HG03060 (cell line): ENCODE measurements at regions not wholly inside any gene's neighbourhood (a gene's known extent, or its start where the extent isn't known, plus 50 kb on each side); places are given as distances from the start of the nearest gene placed in this dataset.

Source experiments
- ATAC-seq: cut with Tn5 transposase; IDR thresholded peaks from one replicate; pipeline ENCODE4 v1.9.1; 2021; ENCODE audit warnings: low read depth, moderate number of reproducible peaks; ENCODE audit not compliant: unreplicated experiment

DNA sequence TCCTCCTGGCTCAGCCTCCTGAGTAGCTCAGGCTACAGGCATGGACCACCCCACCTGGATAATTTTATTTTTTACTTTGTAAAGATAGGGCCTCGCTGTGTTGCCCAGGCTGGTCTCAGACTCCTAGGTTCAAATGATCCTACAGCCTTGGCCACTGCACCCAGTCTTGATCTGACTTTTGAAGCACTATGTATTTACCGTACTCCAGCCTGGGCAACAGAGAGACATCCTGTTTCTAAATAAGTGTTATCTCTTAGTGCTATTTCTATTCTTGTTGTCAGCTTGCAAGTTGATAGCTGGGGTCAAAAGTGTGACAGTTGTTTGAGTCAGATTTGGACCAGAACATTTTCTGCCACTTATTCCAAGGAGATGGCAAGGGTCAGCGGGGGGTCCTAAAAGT is 486.4 kb downstream of the NPIPA7 start:
- ATAC-seq, result no peak

DNA sequence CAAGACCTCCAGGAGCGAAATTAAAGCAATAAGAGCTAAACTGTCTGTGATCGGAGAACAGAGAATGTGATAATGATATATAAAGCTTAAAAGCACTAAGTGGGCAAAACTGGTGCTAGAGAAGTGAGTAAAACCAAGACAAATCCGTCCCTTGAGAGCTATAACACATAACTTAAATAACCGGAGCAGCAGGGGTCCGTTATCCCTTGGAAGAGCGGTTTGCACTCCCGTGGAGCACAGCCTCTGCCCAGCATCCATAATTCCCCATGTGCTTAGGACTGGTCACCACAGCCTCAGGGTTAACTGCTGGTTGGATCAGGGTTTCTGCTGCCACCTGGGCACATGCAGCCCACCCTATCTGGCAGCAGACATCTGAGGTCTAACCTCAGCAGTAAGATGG is 489.0 kb downstream of the NPIPA7 start:
- no peak for ATAC-seq

DNA sequence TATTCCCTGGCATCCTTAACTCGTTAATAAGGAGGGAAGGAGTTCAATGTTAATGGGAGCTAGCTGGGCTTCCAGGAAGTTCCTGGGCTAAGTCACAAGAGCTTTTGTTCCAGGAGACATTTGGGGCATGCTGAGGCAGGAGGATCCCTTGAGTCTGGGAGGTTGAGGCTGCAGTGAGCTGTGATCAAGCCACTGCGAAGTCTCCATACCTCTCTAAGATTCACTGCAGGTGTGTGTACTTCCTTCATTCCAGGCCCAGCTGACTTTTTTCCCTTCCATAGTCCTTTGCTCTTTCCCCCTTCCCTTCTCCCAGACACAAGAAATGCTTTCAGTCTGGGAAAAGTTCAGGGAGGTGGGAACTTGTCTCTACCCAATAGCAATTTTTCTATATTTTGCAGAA is 489.8 kb downstream of the NPIPA7 start:
- no peak for ATAC-seq

DNA sequence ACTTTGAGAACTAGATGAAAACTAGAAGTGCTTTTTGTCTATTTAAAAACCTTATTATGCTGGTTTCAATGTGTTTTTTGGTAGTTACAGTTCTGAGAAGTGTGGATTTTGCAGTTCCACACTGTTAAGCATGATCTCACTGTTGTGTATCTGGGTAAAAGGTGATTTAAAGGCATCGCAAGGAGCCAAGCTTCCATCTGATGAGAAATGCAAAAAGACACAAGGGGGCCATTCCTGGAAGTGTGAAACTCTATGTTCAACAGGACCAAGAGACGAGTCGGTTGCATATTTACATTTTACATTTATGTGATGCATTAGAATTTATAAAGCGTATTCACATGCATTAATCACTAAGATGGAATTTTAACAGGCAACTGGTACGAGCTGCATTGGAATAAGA is 490.8 kb downstream of the NPIPA7 start:
- no peak for ATAC-seq

DNA sequence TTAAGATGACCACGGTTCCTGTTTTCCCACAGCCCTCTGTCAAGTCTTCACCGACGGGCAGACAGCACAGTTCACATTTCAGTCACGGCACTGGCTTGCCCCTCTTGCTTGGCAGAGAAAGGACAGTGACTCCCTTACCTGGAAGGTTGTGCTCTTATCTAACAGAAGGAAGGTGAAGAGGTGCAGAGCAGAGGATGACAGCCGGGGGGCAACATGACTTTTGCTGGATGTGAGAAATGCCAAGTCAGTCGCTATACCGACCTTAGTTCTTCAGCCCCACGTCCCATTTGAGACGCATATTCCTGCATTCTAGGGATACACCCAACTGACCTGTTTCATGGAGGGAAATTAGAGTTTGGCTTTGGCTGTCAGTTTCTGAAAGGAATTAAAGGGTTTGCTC is 492.3 kb downstream of the NPIPA7 start:
- ATAC-seq, result no peak

DNA sequence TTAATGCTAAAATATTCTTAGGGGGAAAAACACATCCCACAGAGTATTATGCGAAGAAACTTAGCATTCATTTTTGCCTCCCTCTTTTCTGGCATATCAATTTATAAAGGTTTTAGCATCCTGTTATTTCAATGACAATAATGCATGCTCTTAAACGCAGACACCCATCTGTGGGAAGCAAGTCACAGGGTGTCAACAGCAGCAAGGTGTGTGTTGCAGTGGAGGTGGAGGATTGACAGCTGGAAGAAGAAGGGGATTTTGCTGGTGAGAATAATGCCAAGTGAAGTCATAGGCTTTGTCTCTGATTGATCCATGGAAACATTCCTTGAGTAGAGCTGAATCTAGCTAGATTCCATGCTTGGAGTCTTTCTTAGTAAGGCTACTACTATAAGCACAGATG is 498.1 kb downstream of the NPIPA7 start:
- ATAC-seq, result no peak

DNA sequence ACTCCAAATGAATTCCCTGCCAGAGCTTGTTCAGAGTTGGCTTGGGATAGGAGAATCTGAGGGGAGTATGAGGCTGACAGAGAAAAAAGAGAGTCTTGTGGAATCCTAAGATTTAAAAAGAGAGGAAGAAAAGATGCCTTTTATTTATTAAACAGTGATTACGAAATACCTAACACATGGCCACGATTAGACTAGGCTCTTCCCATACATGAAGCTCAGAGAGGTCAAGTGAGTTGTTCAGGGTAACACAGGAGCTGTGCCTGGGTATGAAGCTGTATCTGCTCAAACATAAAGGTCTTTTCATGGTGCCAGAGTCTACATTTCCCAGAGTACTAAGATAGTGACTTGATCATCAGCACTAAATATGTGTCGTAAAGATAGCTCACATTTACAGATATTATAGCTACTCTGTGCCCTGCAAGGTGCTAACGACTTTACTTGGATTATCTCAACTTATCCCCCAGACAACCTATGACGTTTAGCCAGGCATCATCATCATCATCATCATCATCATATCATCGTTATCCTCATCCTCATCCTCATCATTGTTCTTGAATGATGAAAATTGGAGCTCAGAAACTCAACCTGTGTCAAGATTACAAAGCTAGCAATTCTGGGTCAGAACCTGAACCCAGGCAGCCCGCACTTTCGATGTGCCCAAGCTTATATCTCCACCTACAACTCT is 500.8 kb downstream of the NPIPA7 start:
- no peak for ATAC-seq

DNA sequence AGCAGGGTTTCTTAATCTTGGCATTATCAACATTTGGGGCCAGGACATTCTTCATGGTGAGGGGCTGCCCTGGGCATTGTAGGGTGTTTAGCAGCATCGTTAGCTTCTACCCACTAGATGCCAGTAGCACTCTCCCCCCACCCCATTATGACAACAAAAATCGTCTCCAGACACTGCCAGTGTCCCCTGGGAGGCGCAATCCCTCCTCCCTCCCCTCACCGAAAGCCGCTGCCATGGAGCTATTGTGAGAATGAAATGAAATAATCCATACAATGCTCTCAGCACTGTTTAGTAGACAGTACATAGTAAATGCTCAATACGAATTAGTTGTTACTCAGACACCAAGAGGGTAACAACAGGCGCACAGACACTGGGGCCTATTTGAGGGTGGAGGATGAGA is 502.9 kb downstream of the NPIPA7 start:
- ATAC-seq, result no peak

DNA sequence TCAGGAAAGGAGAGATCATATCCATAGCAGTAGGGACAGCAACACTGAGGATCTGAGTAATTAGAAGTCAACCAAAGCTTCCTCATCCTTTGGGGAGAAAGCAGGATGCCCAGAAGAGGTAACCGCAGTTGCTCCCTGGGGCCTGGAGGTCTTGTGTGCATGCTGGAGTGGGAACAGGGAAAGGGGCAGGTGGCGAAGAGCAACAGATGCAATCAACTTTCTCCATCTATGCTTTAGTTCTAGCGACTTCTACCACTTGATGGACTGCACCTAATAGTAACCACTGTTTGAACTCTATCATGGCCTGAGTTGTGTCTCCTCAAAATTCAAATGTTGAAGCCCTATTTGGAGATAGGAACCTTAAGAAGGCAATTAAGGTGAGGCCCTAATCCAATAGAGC is 503.8 kb downstream of the NPIPA7 start:
- ATAC-seq, result no peak

DNA sequence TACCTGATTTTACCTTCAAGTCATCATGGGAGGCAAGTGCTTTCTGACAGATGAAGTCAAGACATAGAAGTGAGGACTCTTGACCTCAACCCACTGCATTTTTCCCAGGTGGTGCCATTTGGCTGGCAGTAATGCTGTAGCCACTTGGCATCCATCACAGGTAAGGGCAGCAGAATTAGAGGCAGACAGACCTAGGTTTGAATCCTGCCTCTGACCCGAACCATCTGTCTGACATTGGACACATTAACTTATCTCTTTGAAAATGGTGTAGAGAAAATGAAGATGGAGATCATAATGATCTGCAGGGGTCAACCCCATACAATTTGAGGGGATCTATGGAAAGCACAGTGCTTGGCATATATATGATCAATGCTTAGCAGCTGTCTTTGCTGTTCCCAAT is 505.5 kb downstream of the NPIPA7 start:
- ATAC-seq, result no peak

DNA sequence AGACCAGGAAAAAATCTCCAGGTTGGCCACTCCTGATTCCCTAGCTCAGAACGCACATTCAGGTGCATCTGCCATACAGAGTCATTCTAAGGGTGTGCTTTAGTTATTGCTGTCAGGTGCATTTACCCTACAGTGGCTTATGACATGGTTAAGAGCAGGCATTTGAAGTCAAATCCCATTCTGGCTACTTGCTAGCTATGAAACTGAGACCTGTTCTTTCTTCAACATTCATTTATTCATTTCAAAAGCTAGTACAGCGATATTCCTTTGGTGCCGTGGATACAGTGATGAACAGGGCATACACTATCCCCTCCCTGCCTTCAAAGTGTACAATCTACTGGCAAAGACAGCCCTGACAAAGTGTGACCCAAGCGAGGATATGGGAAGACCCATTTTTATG is 508.3 kb downstream of the NPIPA7 start:
- no peak for ATAC-seq

DNA sequence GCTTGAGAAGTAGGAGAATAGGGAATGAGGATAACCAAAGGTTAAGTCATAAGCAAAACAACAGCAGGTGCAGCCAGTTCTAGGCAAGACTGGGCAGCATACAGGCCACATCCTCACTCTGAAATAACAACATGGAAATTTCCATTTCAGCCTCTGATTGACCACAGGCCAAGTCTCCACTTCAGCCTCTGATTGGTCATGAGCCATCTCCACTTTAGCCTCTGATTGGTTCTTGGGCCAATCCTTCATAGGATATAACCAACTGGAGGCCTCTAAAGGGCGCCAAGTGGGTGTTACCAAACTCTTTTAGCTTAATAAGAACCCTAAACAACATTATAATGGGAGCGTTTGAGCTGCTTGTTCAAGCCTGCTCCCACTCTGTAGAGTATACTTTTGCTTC is 512.0 kb downstream of the NPIPA7 start:
- no peak for ATAC-seq

DNA sequence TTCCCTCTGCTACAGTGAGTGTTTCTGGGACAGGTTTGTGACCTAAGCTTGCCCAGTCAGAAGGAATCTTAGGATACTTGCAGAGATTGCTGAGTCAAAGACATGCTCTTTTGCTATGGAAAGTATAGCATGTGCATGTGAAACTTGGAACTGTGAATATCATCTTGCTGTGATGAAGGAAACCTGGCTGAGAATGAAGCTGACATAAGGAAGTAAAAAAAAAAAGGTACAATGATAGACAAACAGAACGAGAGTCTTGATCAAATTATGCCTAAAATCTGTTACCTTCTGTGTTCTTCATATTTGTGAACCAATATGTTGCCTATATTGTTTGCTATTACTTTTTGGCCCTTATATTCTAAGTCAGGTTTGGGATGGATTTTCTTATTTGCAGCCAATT is 525.7 kb downstream of the NPIPA7 start:
- ATAC-seq, result no peak

DNA sequence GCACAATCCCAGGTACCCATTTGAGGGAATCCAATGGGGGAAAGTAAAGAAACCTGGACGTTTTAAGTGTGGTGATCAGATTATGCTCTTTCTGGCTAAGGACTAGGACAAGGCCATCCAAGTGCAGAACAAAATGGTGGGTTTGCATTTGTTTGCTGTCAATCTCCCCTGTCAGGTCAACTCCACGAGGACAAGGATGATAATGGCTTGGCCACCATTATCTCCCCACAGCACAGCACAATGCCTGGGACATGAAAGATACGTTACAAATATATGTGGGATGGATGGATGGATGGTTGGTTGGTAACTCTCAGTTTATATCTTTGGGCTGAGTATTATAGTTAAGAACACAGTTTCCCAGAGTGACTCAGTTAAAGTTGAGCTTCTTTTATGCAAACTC is 526.9 kb downstream of the NPIPA7 start:
- no peak for ATAC-seq

DNA sequence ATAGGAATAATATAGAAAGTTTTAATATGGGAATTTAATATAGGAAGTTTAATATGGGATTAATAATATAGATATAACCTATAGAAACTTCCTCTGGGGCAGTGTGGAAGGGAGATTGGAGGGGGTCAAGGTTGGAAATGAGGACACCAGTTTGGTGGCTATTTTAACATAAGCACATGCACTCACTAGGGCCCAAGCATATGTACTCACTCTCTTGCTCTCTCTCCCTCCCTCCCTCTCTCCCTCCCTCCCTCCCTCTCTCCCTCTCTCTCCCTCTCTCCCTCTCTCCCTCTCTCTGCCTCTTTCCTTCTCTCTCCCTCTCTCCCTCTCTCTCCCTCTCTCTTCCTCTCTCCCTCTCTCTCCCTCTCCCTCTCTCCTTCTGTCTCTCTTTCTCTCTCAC is 528.1 kb downstream of the NPIPA7 start:
- no peak for ATAC-seq

DNA sequence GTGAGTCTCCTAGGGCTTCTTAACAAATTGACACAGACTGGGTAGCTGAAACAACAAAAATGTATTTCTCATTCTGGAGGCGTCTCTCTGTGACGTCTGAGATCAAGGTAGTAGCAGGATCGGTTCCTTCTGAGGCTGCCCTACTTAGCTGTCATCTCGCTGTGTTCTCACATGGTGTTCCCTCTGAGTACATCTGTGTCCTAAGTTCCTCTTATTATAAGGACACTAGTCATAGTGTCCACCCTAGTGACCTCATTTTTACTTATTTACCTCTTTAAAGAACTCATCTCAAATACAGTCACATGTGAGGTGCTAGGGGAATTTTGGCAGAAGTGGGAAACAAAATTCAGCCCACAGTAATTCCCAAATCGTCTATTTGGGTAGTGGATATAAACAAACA is 529.1 kb downstream of the NPIPA7 start:
- ATAC-seq, result no peak

DNA sequence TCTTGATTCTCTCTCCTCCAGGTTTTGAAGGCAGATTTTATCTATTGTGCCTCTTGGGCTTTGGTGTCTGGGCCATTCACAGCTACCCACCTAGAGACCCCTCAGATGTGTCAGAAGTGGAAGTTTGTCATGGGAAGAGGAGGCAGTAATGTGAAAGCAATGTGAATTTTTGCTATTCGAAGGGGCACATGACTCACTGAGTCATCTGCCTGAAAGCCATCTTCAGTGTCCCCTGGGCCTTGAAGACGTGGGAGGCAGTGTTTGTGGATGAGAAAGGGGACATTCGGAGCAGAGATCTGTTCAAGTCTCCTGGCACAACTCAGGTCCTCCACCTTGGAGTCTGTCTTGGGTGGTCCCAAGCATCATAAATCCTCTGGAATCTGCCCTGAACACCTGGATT is 530.2 kb downstream of the NPIPA7 start:
- no peak for ATAC-seq

DNA sequence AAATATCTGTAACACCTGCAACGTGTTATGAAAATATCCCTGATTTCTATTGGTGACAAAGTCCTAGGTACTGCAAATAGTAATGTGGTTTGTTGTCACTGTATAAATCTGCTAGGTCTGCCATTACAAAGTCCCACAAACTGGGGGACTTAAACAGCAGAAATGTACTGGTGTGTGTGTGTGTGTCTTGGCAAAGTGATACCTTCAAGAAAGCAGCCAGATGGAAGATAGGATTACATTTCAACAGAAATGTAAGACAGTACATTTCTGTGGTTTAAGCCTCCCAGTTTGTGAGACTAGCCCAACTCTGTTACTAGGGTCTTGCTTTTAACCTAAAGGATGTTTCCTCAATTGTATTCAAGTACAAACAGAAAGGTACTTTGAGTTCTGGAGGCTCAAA is 531.7 kb downstream of the NPIPA7 start:
- ATAC-seq, result no peak

DNA sequence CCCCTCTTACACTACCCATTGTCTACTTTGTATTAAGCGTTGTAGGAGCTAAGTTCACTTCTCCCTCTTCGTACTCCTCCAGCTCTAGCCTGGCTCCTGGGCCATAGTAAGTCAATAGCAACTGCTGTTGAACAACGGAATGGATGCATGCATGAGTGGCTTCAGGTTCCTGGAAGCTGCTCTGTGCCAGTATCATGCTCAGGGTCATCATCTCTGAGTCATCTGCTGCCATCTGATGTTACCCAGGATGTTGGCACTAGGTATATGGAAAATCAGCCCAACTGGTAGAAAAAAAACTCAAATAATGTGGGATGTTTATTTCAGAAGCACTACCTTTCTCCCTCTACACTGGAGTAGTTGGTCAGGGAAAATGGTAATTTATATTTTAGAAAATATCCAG is 536.8 kb downstream of the NPIPA7 start:
- ATAC-seq, result no peak

DNA sequence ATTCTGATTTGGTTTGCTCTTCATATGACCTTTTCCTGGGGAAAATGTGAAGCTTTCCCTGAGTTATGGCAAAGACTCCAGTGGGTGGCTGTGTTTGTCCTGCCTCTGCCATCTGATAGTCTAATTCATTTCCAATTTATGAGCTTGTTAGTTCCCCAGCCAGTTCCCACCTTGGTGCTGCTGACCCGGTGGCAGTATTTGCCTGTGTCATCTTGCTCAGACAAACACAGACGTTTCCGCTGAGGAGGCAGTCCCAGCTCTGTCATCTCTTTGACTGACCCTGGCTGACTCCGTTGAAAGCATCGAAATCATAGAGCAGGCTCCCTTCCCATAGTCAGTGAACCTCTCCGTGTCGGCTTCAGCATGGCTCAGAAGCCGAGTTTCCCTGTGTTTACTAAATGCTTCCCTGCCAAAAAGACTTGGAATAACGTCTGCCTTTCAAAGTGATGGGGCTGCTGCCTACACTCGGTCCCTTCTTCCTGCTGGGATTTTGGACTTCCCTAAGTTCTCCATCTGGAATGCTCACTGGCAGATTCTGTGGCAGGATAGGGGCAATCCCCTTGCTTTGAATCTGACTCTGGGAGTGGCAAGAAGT is 538.3 kb downstream of the NPIPA7 start:
- no peak for ATAC-seq

DNA sequence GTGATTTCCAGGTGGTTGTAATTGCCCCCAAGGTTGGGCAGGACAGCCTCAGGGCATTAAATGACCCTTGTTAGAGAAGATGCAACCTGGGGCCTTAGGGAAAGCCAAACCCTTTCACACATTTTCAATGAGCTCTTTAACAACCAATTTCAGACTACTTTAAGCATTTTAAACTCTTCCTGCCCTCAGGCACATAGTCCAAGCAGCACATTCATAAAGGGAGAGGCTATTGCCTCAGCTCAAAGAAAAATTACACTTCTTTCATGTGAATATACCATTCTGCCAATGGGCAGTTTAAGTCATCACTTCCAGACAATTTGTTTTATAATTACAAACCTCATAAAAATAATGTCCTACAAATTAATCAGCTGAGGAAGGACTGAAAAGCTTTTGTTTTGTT is 544.5 kb downstream of the NPIPA7 start:
- no peak for ATAC-seq

DNA sequence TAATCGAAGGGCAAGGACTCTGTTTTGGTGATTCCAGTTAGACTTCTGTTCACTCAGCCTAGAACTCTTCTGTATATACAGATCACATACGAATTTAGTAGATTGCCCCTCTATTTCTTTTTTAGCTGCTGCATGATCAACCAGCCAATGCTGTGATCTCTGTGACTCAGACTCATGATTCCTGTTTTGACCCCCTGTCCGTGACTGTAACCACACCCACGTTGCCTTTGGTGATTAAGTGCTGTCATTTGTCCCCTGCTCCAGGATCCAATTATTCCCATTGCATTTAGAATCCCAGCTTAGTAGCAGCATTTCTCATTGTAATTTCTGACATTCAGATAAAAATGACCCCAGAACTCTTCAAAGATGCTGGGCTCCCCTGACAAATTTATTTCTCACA is 545.7 kb downstream of the NPIPA7 start:
- no peak for ATAC-seq

DNA sequence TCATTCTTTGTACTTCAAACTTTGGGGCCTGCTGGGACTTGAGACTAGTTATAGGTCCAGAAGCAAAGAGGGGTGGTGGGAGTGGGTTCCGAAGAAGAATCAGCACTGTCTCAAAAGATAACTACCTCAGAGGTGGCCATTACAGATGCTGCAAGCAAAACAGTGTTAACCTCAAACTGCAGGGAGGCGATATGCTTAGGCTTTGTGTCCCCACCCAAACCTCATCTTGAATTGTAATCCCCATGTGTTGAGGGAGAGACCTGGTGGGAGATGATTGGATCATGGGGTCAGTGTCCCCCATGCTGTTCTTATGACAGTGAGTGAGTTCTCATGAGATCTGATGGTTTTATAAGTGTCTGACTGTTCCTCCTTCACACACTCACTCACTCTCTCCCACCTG is 545.3 kb downstream of the XYLT1 start:
- no peak for ATAC-seq
